ENCODE measurements at regions not wholly inside any gene's neighbourhood (a gene's known extent, or its start where the extent isn't known, plus 50 kb on each side); places are given as distances from the start of the nearest gene placed in this dataset.
"Not testable (repeated sequence)": the region's sequence is repeated elsewhere in the genome, so short reads cannot be mapped to it uniquely, and the experiment has no call there.

DNA sequence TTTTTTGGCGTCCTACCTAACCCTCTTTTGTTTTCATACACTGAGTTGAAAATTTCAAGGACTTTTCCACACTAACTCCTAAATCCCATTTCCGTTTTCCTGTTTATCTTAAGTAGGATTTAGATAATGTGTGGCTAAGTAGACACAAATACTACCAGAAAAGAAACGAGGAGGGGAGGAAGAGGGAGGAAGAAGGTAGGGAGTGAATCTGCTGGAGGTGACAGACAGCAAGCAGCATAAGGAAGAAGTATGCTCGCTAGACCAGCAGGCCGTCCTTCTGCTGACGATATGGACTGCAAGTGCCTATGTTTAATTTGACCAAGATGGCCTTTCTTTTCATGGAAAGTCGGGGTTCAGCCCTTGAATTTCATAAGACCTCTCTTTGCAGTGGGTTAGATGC lies 256.9 kb upstream of the RAB4A start:
- Histone ChIP-seq H4K20me1 (no peaks in the 10 kb centered on the region), H3K9ac (no peak overlapping the region), H3K4me1 (no peaks in the 10 kb centered on the region), H3K9me3 (replicated peaks in 1 of 11) (no peaks in the 10 kb centered on the region), H3K36me3 (no peaks in the 10 kb centered on the region), H3K4me3 (no peak overlapping the region), H3K27ac (no peak overlapping the region), H3K27me3 (no peaks in the 10 kb centered on the region; a peak in 2 of 22 replicates), H3K4me2 (no peak overlapping the region)
- no peak for TF ChIP-seq Cebpa-rat (IDR thresholded peaks at IDR 0.05)

DNA sequence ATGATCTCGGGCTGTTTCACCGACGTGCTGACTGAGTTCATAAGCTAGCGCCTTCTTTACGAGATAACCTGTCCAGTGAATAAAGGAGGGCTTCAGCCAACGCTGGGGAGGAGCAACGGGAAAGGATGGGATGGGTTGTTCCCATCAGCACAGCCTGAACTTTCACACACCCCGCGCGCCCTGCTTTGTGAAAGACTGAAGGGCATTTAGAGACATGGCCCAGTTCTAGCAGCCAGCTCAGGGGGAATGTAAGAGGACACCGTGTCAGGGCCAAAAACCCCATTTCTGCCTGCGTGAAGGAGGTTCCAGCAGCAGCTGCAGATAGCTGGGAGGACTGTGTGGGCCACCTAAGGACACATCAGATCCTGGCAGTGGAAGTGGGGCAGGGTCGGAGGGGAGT lies 255.1 kb upstream of the RAB4A start:
- Histone ChIP-seq H3K4me3 (no peak overlapping the region), H3K9me3 (replicated peaks in 1 of 11) (no peaks in the 10 kb centered on the region), H3K36me3 (no peaks in the 10 kb centered on the region), H3K27ac (no peak overlapping the region), H3K4me2 (no peak overlapping the region), H3K27me3 (no peaks in the 10 kb centered on the region; a peak in 2 of 22 replicates), H4K20me1 (no peaks in the 10 kb centered on the region), H3K4me1 (no peaks in the 10 kb centered on the region), H3K9ac (no peak overlapping the region)
- TF ChIP-seq Cebpa-rat (IDR thresholded peaks at IDR 0.05) = no peak

DNA sequence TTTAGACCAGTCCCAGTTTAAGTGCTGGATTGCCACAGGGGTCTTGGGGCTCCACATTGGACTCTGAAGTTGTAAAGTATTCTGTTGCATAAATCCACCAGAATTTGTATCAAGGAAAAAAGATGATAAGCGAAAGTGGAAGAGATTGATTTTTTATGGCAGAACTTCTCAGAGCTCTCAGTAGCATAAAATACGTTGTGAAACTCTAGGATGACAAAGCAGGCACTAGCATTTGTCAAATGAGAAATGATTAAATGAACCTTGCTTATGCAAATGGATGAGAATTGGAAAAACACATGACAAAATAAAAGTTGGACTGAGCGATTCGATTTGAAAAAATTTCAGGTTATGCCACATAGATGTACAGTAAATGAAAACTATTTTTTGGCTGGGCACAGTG lies 253.8 kb upstream of the RAB4A start:
- Histone ChIP-seq H3K27me3 (no peaks in the 10 kb centered on the region; a peak in 2 of 22 replicates), H3K4me3 (no peak overlapping the region), H4K20me1 (no peaks in the 10 kb centered on the region), H3K9ac (no peak overlapping the region), H3K27ac (no peak overlapping the region), H3K9me3 (replicated peaks in 1 of 11) (no peaks in the 10 kb centered on the region), H3K36me3 (no peaks in the 10 kb centered on the region), H3K4me1 (no peaks in the 10 kb centered on the region), H3K4me2 (no peak overlapping the region)
- no peak for TF ChIP-seq Cebpa-rat (IDR thresholded peaks at IDR 0.05)

DNA sequence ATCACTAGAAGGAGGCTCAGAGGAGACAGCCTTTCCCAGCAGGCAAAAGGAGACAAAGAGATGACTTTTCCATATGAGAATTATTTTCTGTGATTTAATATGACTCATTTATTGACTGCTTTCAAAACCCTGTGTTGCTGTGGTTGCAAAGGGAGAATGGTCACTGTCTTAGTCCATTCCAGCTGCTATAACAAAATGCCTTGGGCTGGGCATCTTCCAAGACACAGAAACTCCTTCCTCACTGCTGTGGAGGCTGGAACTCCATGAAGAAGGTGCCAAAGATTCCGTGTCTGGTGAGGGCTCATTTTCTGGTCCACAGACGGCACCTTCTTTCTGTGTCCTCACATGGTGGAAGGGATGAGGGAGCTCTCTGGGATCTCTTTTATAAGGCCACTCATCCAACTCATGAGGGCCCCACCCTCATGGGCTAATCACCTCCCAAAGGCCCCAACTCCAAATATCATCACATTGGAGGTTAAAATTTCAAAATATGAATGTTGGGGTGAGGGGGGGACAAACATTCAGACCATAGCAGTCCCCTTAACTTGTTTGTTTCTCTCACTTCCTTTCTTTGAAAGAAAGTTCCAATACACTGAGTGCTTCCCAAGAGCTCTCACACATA lies 252.1 kb upstream of the RAB4A start:
- Histone ChIP-seq H3K36me3 (no peaks in the 10 kb centered on the region), H3K9me3 (replicated peaks in 1 of 11) (no peaks in the 10 kb centered on the region), H3K27me3 (peaks cover 0 to 12% (median 0%) of the 10 kb centered on the region in 11 experiments; a peak in 5 of 22 replicates), H3K4me2 (no peak overlapping the region), H3K4me3 (no peak overlapping the region), H3K9ac (no peak overlapping the region), H3K4me1 (peaks cover 0 to 14% (median 5%) of the 10 kb centered on the region in 10 experiments; a peak in 10 of 20 replicates), H3K27ac (no peak overlapping the region), H4K20me1 (peaks cover 0 to 4% (median 0%) of the 10 kb centered on the region in 11 experiments; a peak in 1 of 22 replicates)
- TF ChIP-seq Cebpa-rat (IDR thresholded peaks at IDR 0.05) = no peak

DNA sequence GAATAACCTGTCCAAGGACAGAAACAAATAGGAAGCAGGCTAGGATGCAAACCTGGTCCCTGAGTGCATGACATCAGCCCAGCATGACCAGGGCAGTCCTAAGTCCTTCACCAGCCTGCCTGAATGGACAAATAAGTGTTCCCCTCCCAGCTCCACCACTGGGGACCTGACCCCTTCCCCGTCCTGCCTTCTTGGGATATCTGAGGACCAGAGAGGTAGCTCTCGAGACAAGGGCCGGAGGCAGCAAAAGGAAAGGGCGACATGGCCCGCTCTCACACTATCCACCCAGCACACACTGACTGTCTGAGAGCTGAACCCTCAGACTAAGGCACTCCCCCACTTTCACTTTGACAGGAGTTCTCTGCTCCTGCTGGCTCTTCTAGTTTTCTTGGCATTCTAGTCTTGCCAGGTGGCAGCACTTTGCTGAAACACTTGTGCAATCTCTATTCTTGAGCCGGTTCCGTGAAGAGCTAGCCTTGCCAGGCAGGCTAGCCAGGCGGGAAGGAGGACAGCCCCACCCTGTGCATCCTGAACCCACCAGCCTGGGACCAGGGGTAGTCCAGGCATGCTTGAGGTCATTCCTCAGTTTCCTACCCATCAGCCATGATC lies 251.1 kb upstream of the RAB4A start:
- Histone ChIP-seq H3K36me3 (no peaks in the 10 kb centered on the region), H3K4me1 (peaks cover 0 to 24% (median 12%) of the 10 kb centered on the region in 10 experiments; a peak in 11 of 20 replicates), H3K4me3 (no peak overlapping the region), H3K27me3 (peaks cover 0 to 19% (median 0%) of the 10 kb centered on the region in 11 experiments; a peak in 7 of 22 replicates), H4K20me1 (peaks cover 0 to 4% (median 0%) of the 10 kb centered on the region in 11 experiments; a peak in 1 of 22 replicates), H3K9ac (no peak overlapping the region), H3K9me3 (replicated peaks in 1 of 11) (no peaks in the 10 kb centered on the region), H3K4me2 (no peak overlapping the region), H3K27ac (no peak overlapping the region)
- no peak for TF ChIP-seq Cebpa-rat (IDR thresholded peaks at IDR 0.05)

DNA sequence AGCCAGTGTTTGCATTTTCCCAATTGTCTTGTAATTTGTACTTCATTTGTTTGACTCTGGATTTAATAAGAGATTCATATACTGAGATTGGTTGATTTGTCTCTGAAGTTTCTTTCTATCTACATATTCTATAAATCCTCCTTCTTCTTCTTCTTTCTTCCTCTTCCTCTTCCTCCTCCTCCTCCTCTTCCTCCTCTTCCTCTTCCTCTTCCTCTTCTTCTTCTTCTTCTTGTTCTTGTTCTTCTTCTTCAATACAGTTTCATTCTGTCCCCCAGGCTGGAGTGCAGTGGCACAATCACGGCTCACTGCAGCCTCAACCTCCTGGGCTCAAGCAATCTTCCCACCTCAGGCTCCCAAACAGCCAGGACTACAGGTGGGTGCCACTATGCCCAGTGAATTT lies 249.9 kb upstream of the RAB4A start:
- H3K9ac ChIP-seq; H4K20me1 ChIP-seq; H3K36me3 ChIP-seq; H3K27ac ChIP-seq; H3K4me2 ChIP-seq; H3K4me3 ChIP-seq; H3K9me3 ChIP-seq (replicated peaks in 1 of 11): not testable (repeated sequence)
- Histone ChIP-seq H3K27me3 (peaks cover 0 to 19% (median 0%) of the 10 kb centered on the region in 11 experiments; a peak in 7 of 22 replicates), H3K4me1 (peaks cover 0 to 36% (median 23%) of the 10 kb centered on the region in 10 experiments; a peak in 11 of 20 replicates)

DNA sequence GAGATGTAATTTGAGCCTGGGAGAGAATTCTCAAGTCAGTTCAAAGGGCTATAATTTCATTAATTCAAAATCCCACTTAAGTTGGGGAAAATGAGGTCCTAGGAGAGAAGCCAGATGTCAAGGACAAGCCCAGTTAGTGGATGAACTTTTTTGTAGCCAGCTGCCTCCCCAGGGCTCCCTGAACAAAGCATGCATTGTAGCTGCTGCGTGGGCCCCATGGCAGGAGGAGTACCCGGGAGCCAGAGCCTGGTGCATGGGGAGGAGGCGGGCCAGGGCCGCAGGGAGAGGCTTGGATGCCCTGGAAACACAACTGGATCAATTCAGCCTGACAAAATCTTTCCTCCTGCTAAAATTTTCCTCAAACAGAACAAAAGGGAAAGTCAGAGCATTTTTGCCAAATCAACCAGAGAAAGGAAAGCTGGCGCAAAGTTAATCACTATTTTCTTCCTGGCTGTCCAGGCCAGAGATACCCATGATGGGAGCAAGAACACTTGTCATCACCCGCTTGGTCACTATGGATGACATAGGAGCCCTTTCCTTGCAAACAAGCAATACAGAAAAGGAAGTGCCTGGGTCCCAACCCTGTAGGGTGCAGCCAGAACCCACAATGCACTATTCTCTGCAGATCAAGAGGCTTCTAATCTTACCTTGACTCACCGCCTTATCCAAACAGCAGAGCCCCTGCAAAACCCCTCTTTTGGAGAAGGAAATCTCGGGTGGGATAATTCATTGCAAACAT lies 248.1 kb upstream of the RAB4A start:
- Histone ChIP-seq H3K4me1 (peaks cover 8 to 54% (median 38%) of the 10 kb centered on the region in 10 experiments), H3K27me3 (peaks cover 0 to 36% (median 6%) of the 10 kb centered on the region in 11 experiments; a peak in 11 of 22 replicates), H3K4me2 (peak overlapping the region in 5 of 11 experiments; percentile 66 to 94 (median 84); a peak in 9 of 22 replicates), H3K9me3 (replicated peaks in 1 of 11) (no peaks in the 10 kb centered on the region), H3K9ac (no peak overlapping the region), H3K4me3 (no peak overlapping the region), H3K27ac (no peak overlapping the region), H3K36me3 (no peaks in the 10 kb centered on the region), H4K20me1 (peaks cover 0 to 4% (median 0%) of the 10 kb centered on the region in 11 experiments; a peak in 2 of 22 replicates)
- no peak for TF ChIP-seq Cebpa-rat (IDR thresholded peaks at IDR 0.05)

DNA sequence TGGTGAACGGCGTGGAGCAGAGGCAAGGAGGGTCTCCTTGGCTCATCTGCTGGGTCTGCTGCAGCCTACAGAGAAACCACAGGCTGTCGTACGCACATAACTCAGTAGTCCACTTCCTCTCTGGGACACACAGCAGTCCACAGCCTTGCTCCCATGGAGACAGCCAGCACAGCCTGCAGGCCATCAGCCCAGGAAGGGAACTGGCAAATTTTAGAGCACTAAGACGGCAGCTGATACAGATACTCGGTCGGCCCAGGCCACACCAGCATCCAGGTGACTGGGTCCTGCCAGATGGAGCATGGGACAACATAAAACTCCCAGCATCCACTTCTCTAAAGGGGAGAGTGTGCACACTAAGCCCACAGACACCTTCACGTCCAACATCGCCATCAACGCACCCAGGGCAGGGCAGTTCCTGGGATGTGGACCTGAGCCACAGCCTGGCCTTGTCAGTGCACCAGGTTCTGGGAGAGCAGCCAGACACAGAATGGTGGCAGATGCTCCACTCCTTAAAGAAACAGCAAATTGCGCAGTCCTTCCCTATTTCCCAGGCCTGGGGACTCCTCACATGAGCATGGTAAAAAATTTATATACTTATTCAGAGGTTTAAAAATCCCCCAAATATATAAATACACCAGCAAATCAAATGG lies 247.1 kb upstream of the RAB4A start:
- peak overlapping the region in 2 of 11 experiments; percentile 21 to 57; a peak in 3 of 22 replicates for H3K27ac ChIP-seq
- no peak overlapping the region for H3K4me3 ChIP-seq
- no peak overlapping the region; a peak in 1 of 22 replicates for H3K9ac ChIP-seq
- H3K4me2 ChIP-seq = peak overlapping the region in 5 of 11 experiments; percentile 66 to 94 (median 84); a peak in 10 of 22 replicates
- TF ChIP-seq Cebpa-rat (IDR thresholded peaks at IDR 0.05) = no peak
- no peaks in the 10 kb centered on the region for H3K36me3 ChIP-seq
- H3K9me3 ChIP-seq (replicated peaks in 1 of 11) = no peaks in the 10 kb centered on the region
- H4K20me1 ChIP-seq = peaks cover 0 to 4% (median 0%) of the 10 kb centered on the region in 11 experiments; a peak in 2 of 22 replicates
- peaks cover 15 to 63% (median 47%) of the 10 kb centered on the region in 10 experiments for H3K4me1 ChIP-seq
- H3K27me3 ChIP-seq = peaks cover 0 to 44% (median 12%) of the 10 kb centered on the region in 11 experiments; a peak in 16 of 22 replicates
